H9 (cell line): ENCODE measurements at regions not wholly inside any gene's neighbourhood (a gene's known extent, or its start where the extent isn't known, plus 50 kb on each side); places are given as distances from the start of the nearest gene placed in this dataset.

Experiments
- DNase-seq: peaks from one replicate; pipeline ENCODE4 v3.0.0-alpha.2; 2017
- H2AFZ ChIP-seq: one replicate; pipeline ENCODE4 v1.6.1; 2013; ENCODE audit warnings: mild to moderate bottlenecking, low read length, control low read depth, moderate library complexity
- H2AK5ac ChIP-seq: 2 replicates; pipeline ENCODE4 v1.6.1; 2013; ENCODE audit warnings: low read length, control low read depth, mixed read lengths; ENCODE audit not compliant: insufficient read length
- H2BK120ac ChIP-seq: one replicate; pipeline ENCODE4 v1.6.1; 2013; ENCODE audit warnings: low read depth, mild to moderate bottlenecking, low read length, control low read depth, inconsistent platforms; ENCODE audit not compliant: poor library complexity, severe bottlenecking
- H2BK12ac ChIP-seq: 2 replicates; pipeline ENCODE4 v1.6.1; 2013; ENCODE audit warnings: low read length, control low read depth, mixed read lengths, low read depth; ENCODE audit not compliant: insufficient read length
- H2BK15ac ChIP-seq: 2 replicates; pipeline ENCODE4 v1.6.1; 2013; ENCODE audit warnings: low read depth, low read length, control low read depth
- H2BK20ac ChIP-seq: one replicate; pipeline ENCODE4 v1.6.1; 2013; ENCODE audit warnings: low read depth, mild to moderate bottlenecking, low read length, control low read depth, inconsistent platforms; ENCODE audit not compliant: poor library complexity, severe bottlenecking
- H2BK5ac ChIP-seq: 2 replicates; pipeline ENCODE4 v1.6.1; 2013; ENCODE audit warnings: low read length, control low read depth, mixed read lengths; ENCODE audit not compliant: insufficient read length
- H3K14ac ChIP-seq: 2 replicates; pipeline ENCODE4 v1.6.1; 2013; ENCODE audit warnings: low read length, control low read depth; ENCODE audit not compliant: insufficient read depth
- H3K18ac ChIP-seq: 2 replicates; pipeline ENCODE4 v1.6.1; 2013; ENCODE audit warnings: low read depth, mild to moderate bottlenecking, mixed read lengths, low read length, control low read depth; ENCODE audit not compliant: insufficient read length
- H3K23ac ChIP-seq: 2 replicates; pipeline ENCODE4 v1.6.1; 2013; ENCODE audit warnings: low read length, control low read depth, mixed read lengths, low read depth; ENCODE audit not compliant: insufficient read length
- H3K23me2 ChIP-seq: 2 replicates; pipeline ENCODE4 v1.6.1; 2013; ENCODE audit warnings: low read depth, mild to moderate bottlenecking, mixed read lengths, low read length, control low read depth; ENCODE audit not compliant: insufficient read length, poor library complexity, severe bottlenecking
- H3K27ac ChIP-seq: 2 replicates; pipeline ENCODE4 v1.5.1; 2013; ENCODE audit warnings: low read length, control low read depth, mixed read lengths, low read depth; ENCODE audit not compliant: insufficient read length
- H3K27me3 ChIP-seq: 2 replicates; pipeline ENCODE4 v1.6.1; 2013; ENCODE audit warnings: low read length, control low read depth, inconsistent platforms; ENCODE audit not compliant: insufficient read depth
- H3K4ac ChIP-seq: 2 replicates; pipeline ENCODE4 v1.6.1; 2013; ENCODE audit warnings: low read depth, mild to moderate bottlenecking, control low read depth, inconsistent platforms, low read length, moderate library complexity
- H3K4me1 ChIP-seq: 2 replicates; pipeline ENCODE4 v1.6.1; 2013; ENCODE audit warnings: low read length, control low read depth, inconsistent platforms; ENCODE audit not compliant: insufficient read depth
- H3K4me2 ChIP-seq: 2 replicates; pipeline ENCODE4 v1.6.1; 2013; ENCODE audit warnings: low read length, control low read depth, mixed read lengths; ENCODE audit not compliant: insufficient read length, insufficient read depth
- H3K56ac ChIP-seq: 2 replicates; pipeline ENCODE4 v1.6.1; 2013; ENCODE audit warnings: low read depth, mild to moderate bottlenecking, mixed read lengths, low read length, control low read depth; ENCODE audit not compliant: insufficient read length
- H3K79me1 ChIP-seq: 2 replicates; pipeline ENCODE4 v1.6.1; 2013; ENCODE audit warnings: low read depth, mild to moderate bottlenecking, moderate library complexity, low read length, control low read depth, inconsistent platforms; ENCODE audit not compliant: insufficient read depth, poor library complexity, severe bottlenecking
- H3K79me2 ChIP-seq: 2 replicates; pipeline ENCODE4 v1.6.1; 2013; ENCODE audit warnings: low read length, control low read depth, inconsistent platforms; ENCODE audit not compliant: insufficient read depth
- H3K9ac ChIP-seq: 2 replicates; pipeline ENCODE4 v1.6.1; 2013; ENCODE audit warnings: low read length, control low read depth, mixed read lengths; ENCODE audit not compliant: insufficient read length; ENCODE audit errors: extremely low read depth
- H3K9me3 ChIP-seq: one replicate; pipeline ENCODE4 v1.6.1; 2013; ENCODE audit warnings: low read depth, low read length, inconsistent platforms; ENCODE audit not compliant: control insufficient read depth
- H3T11ph ChIP-seq: one replicate; pipeline ENCODE4 v1.6.1; 2013; ENCODE audit warnings: mild to moderate bottlenecking, low read length, control low read depth, inconsistent platforms
- H4K20me1 ChIP-seq: one replicate; pipeline ENCODE4 v1.6.1; 2013; ENCODE audit not compliant: control insufficient read depth, insufficient read length, insufficient read depth
- H4K5ac ChIP-seq: 2 replicates; pipeline ENCODE4 v1.6.1; 2013; ENCODE audit warnings: low read depth, mild to moderate bottlenecking, mixed read lengths, low read length, control low read depth; ENCODE audit not compliant: insufficient read length
- H4K8ac ChIP-seq: replicated peaks from 2 replicates; pipeline ENCODE4 v1.6.1; 2013; ENCODE audit warnings: low read length, control low read depth, mixed read lengths, low read depth; ENCODE audit not compliant: insufficient read length
- H4K91ac ChIP-seq: 2 replicates; pipeline ENCODE4 v1.6.1; 2013; ENCODE audit warnings: low read depth, mild to moderate bottlenecking, moderate library complexity, mixed read lengths, low read length, control low read depth; ENCODE audit not compliant: insufficient read length
- H3K27ac Mint-ChIP-seq, 3 experiments: 2 replicates in 2 of 3; 3 replicates in 1 of 3; pipeline ENCODE4 v1.8.0; 2020 to 2021; ENCODE audit warnings: mixed read lengths in 3 of 3, mild to moderate bottlenecking in 1 of 3, moderate library complexity in 1 of 3
- H3K27me3 Mint-ChIP-seq: 2 replicates; pipeline ENCODE4 v1.8.0; 2021; ENCODE audit warnings: low read depth, mild to moderate bottlenecking, moderate library complexity, mixed read lengths
- H3K36me3 Mint-ChIP-seq, 3 experiments: 2 replicates in 2 of 3; 3 replicates in 1 of 3; pipeline ENCODE4 v1.8.0; 2020 to 2021; ENCODE audit warnings: low read depth in 3 of 3, mixed read lengths in 3 of 3; ENCODE audit not compliant: insufficient read depth in 1 of 3
- H3K4me1 Mint-ChIP-seq, 2 experiments: 2 replicates each; pipeline ENCODE4 v1.8.0; 2020; ENCODE audit warnings: mixed read lengths in 2 of 2
- H3K4me3 Mint-ChIP-seq, 2 experiments: 2 replicates in 1 of 2; 3 replicates in 1 of 2; pipeline ENCODE4 v1.8.0; 2020 to 2021; ENCODE audit warnings: mild to moderate bottlenecking in 2 of 2, mixed read lengths in 2 of 2, moderate library complexity in 1 of 2
- H3K9me3 Mint-ChIP-seq, 2 experiments: 2 replicates in 1 of 2; 3 replicates in 1 of 2; pipeline ENCODE4 v1.8.0; 2020; ENCODE audit warnings: mild to moderate bottlenecking in 2 of 2, mixed read lengths in 2 of 2, moderate library complexity in 1 of 2
- WGBS: extraction: QIAGEN DNeasy Blood & Tissue Kit; methylation state at CpG from one replicate; pipeline ENCODE4 v1.1.7; 2013; ENCODE audit warnings: missing lambda C conversion rate, low lambda C conversion rate, mixed read lengths; ENCODE audit not compliant: insufficient read length; ENCODE audit errors: extremely low coverage; 5-methylcytosine and 5-hydroxymethylcytosine counted together
- TF ChIP-seq, protein P1 (sequence below): fragments of 200-600 bp; sonication (generic); conservative IDR thresholded peaks from 3 replicates; pipeline ENCODE4 v1.8.0; 2021; ENCODE audit warnings: antibody characterized with exemption, mild to moderate bottlenecking

- no peaks in the 10 kb centered on the region for H3K79me2 ChIP-seq
- H3K9me3 Mint-ChIP-seq = peaks cover 0 to 4% of the 10 kb centered on the region in 2 experiments; a peak in 1 of 5 replicates
- H4K91ac ChIP-seq = no peak overlapping the region
- no peak overlapping the region for H3K27ac ChIP-seq
- peaks cover 9% of the 10 kb centered on the region for H3K27me3 Mint-ChIP-seq
- H2AFZ ChIP-seq = no peak overlapping the region
- H3K9ac ChIP-seq = no peak overlapping the region
- H3K79me1 ChIP-seq = no peaks in the 10 kb centered on the region
- TF ChIP-seq, protein P1, sequence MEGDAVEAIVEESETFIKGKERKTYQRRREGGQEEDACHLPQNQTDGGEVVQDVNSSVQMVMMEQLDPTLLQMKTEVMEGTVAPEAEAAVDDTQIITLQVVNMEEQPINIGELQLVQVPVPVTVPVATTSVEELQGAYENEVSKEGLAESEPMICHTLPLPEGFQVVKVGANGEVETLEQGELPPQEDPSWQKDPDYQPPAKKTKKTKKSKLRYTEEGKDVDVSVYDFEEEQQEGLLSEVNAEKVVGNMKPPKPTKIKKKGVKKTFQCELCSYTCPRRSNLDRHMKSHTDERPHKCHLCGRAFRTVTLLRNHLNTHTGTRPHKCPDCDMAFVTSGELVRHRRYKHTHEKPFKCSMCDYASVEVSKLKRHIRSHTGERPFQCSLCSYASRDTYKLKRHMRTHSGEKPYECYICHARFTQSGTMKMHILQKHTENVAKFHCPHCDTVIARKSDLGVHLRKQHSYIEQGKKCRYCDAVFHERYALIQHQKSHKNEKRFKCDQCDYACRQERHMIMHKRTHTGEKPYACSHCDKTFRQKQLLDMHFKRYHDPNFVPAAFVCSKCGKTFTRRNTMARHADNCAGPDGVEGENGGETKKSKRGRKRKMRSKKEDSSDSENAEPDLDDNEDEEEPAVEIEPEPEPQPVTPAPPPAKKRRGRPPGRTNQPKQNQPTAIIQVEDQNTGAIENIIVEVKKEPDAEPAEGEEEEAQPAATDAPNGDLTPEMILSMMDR = no peak
- H3K4ac ChIP-seq = no peak overlapping the region
- no peak overlapping the region for H3K4me3 Mint-ChIP-seq
- H3K4me1 ChIP-seq = no peaks in the 10 kb centered on the region
- no CpG with 5 or more reads among the region's 5 CpGs for WGBS
- no peak overlapping the region for H3K23ac ChIP-seq
- H3K9me3 ChIP-seq = no peaks in the 10 kb centered on the region
- no peaks in the 10 kb centered on the region for H3K23me2 ChIP-seq
- no peak overlapping the region for H2BK15ac ChIP-seq
- H3K56ac ChIP-seq = no peak overlapping the region
- no peaks in the 10 kb centered on the region for H3K27me3 ChIP-seq
- no peak overlapping the region for H3K18ac ChIP-seq
- no peak overlapping the region for H2AK5ac ChIP-seq
- H3K14ac ChIP-seq = no peak overlapping the region
- no peak overlapping the region for H4K8ac ChIP-seq
- DNase-seq = no peak
- no peak overlapping the region for H2BK5ac ChIP-seq
- H2BK12ac ChIP-seq = no peak overlapping the region
- H4K20me1 ChIP-seq = no peaks in the 10 kb centered on the region
- no peak overlapping the region for H2BK120ac ChIP-seq
- H3K4me1 Mint-ChIP-seq = peaks cover 0 to 7% of the 10 kb centered on the region in 2 experiments; a peak in 2 of 4 replicates
- H3K36me3 Mint-ChIP-seq = peaks cover 0 to 6% (median 1%) of the 10 kb centered on the region in 3 experiments; a peak in 2 of 7 replicates
- H3T11ph ChIP-seq = no peak overlapping the region
- no peak overlapping the region for H2BK20ac ChIP-seq
- H3K27ac Mint-ChIP-seq = no peak overlapping the region
- no peak overlapping the region for H4K5ac ChIP-seq
- no peak overlapping the region for H3K4me2 ChIP-seq
These were observed 88.2 kb upstream of the EGR2 start for GRCh38 chr10:62904281-62904875.
